ENCODE measurements at regions not wholly inside any gene's neighbourhood (a gene's known extent, or its start where the extent isn't known, plus 50 kb on each side); places are given as distances from the start of the nearest gene placed in this dataset.
A peak's percentile ranks its signal among the peaks of the same experiment; 100 is the strongest.

DNA sequence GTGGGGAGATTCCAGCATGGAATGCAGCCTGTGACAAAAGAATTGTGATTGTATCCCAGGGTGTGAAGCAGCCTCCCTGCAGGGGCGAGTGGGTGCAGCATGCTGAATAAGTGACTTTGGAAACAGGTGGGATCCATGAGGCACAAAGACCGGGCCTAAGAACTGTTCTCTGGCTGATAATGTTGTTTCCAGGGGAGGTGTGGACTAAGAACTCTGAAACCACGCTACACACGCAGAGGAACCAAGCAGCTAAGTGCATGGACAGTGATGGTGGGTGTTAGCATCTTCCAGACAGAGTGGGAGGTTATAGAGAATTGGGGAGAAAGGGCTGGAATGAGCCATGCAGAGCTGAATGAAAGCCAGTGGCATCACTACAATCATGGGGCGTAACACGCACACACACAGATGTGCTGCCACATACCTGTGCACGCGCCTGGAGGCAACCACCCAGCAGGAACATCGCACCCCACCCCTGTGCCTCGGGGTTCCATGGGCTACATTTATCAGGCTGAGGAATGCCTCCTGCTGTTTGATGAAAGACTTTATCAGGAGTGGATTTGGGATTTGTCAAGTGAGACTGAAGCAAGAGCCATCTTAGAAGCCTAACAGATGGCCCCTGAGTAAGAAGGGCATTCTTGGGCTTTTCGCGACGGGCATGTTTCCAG is 424.5 kb upstream of the SALL3 start:
- intact Hi-C loops (cut with DNase I; ENCODE audit: low total_unique reads): no loop called here
- WGBS, 2 donors: 82 to 87% methylated on average over 13 of the region's 13 CpGs
- TF ChIP-seq POLR2A (IDR thresholded peaks at IDR 0.05): no peak
- TF ChIP-seq, protein P1, sequence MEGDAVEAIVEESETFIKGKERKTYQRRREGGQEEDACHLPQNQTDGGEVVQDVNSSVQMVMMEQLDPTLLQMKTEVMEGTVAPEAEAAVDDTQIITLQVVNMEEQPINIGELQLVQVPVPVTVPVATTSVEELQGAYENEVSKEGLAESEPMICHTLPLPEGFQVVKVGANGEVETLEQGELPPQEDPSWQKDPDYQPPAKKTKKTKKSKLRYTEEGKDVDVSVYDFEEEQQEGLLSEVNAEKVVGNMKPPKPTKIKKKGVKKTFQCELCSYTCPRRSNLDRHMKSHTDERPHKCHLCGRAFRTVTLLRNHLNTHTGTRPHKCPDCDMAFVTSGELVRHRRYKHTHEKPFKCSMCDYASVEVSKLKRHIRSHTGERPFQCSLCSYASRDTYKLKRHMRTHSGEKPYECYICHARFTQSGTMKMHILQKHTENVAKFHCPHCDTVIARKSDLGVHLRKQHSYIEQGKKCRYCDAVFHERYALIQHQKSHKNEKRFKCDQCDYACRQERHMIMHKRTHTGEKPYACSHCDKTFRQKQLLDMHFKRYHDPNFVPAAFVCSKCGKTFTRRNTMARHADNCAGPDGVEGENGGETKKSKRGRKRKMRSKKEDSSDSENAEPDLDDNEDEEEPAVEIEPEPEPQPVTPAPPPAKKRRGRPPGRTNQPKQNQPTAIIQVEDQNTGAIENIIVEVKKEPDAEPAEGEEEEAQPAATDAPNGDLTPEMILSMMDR (IDR thresholded peaks at IDR 0.05): no peak
- Histone ChIP-seq H3K36me3 (ENCODE audit: low read depth, missing control alignments) (no peaks in the 10 kb centered on the region), H3K9me3 (no peaks in the 10 kb centered on the region), H3K4me3 (no peak overlapping the region), H3K4me1 (no peaks in the 10 kb centered on the region), H3K27ac (no peak overlapping the region), H3K27me3 (no peaks in the 10 kb centered on the region)
- DNase-seq: no peak

DNA sequence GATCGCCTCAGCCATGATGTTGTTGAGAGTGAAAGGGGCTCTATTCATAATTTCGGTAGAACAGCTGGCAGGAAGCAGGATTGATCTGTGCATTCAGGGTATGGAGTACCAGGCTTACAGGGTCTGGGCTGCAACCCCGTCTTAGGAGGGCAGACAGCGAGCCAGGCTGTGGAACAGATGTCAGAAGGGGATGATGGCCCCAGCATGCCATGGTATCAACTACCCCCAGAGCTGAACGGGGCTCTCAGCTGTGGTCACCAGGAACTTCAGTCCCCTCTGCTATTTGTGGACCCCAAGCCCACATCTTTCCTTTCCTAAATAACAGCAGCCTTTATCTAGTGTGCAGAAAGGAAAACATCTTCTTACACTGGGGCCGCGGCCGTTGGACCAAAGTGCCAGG is 422.2 kb upstream of the SALL3 start:
- no peaks in the 10 kb centered on the region for H3K36me3 ChIP-seq (ENCODE audit: low read depth, missing control alignments)
- TF ChIP-seq, protein P1 (IDR thresholded peaks at IDR 0.05): no peak
- TF ChIP-seq POLR2A (IDR thresholded peaks at IDR 0.05): no peak
- intact Hi-C loops (cut with DNase I; ENCODE audit: low total_unique reads): no loop called here
- H3K4me1 ChIP-seq: no peaks in the 10 kb centered on the region
- H3K9me3 ChIP-seq: no peaks in the 10 kb centered on the region
- H3K27ac ChIP-seq: no peak overlapping the region
- H3K4me3 ChIP-seq: no peak overlapping the region
- WGBS, 2 donors: 89 to 93% methylated on average over 5 to 8 of the region's 8 CpGs
- no peak for DNase-seq
- no peaks in the 10 kb centered on the region for H3K27me3 ChIP-seq

DNA sequence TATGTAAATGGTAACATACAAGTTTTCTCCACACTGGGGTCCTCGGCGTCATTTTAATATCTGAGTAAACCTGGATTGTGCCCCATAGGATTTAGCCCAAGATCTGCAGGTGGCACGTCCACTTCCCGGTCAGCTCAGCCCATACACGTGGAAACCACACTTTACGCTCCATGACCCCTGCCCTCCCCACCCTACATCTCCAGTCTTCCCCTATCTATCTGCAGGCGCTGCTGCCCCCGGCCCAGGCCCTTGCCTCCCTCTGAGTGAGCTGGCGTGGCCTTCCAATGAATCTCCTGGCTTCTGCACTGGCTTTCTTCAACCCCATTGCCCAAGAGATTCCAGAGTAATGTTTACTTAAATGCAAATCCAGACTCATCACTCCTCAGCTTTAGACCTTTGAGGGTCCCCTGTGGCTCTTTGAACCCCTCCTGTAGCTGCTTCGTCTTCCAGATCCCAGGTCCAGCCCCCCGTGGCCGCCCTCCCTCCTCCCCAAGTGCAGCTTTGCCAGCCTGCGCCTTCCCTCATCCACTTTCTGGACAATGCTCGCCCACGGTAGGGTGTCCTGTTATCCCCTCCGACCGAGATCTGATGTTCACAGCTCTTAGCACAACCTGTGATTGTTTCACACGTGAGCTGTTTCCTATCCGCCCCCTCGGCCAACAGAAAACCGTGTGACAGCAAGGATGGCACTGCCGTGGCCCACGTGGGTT is 421.4 kb upstream of the SALL3 start:
- TF ChIP-seq, protein P1 (IDR thresholded peaks at IDR 0.05): no peak
- no peak for TF ChIP-seq POLR2A (IDR thresholded peaks at IDR 0.05)
- Histone ChIP-seq H3K9me3 (no peaks in the 10 kb centered on the region), H3K27ac (no peak overlapping the region), H3K4me1 (no peaks in the 10 kb centered on the region), H3K36me3 (ENCODE audit: low read depth, missing control alignments) (no peaks in the 10 kb centered on the region), H3K4me3 (no peak overlapping the region), H3K27me3 (no peaks in the 10 kb centered on the region)
- DNase-seq: no peak
- WGBS, 2 donors: 79 to 84% methylated on average over 23 of the region's 23 CpGs
- intact Hi-C loops (cut with DNase I; ENCODE audit: low total_unique reads): no loop called here

DNA sequence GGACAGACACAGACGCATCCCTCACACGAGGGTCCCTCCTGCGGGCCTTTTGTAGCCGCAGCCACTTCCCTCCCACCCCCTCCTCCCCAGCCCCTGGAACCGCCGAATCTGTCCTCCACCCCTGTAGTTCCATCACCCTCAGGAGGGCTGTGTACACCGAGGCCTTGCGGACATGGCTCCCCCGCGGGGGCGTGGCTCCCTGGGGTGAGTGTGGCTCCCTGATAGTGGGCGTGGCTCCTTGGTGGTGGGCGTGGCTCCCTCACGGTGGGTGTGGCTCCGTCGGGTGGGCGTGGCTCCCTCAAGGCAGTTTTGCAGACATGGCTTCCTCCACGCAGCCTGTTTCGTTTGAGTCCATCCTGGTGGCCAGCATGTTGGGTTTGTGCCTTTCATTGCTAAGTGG is 420.7 kb upstream of the SALL3 start:
- Histone ChIP-seq H3K27ac (no peak overlapping the region), H3K9me3 (no peaks in the 10 kb centered on the region), H3K27me3 (no peaks in the 10 kb centered on the region), H3K4me3 (no peak overlapping the region), H3K36me3 (ENCODE audit: low read depth, missing control alignments) (no peaks in the 10 kb centered on the region), H3K4me1 (no peaks in the 10 kb centered on the region)
- WGBS, 2 donors: 59 to 64% methylated on average over 10 to 17 of the region's 19 CpGs
- intact Hi-C loops (cut with DNase I; ENCODE audit: low total_unique reads): no loop called here
- no peak for TF ChIP-seq POLR2A (IDR thresholded peaks at IDR 0.05)
- TF ChIP-seq, protein P1 (IDR thresholded peaks at IDR 0.05): no peak
- DNase-seq: peak; percentile 58

DNA sequence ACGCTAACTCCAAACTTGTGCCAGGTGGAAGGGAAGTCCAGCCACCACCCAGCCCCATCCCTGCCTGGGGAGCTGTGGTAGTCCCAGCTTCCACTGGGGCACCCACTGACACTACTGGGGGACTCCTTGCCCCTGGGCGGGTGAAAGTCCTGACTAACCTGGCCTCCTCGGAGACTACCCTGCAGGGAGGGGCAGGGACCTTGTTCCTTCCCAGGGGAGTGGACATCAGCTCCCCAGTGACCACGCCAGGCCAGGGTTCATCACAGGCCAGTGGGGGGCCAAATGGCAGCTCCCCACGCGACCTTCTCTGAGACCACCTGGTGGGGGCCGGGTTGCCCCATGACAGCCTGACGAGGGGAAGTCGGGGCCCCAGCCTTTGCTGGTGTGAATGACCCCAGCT is 420.0 kb upstream of the SALL3 start:
- Histone ChIP-seq H3K9me3 (no peaks in the 10 kb centered on the region), H3K27me3 (no peaks in the 10 kb centered on the region), H3K4me1 (no peaks in the 10 kb centered on the region), H3K4me3 (no peak overlapping the region), H3K36me3 (ENCODE audit: low read depth, missing control alignments) (no peaks in the 10 kb centered on the region), H3K27ac (no peak overlapping the region)
- DNase-seq: no peak
- intact Hi-C loops (cut with DNase I; ENCODE audit: low total_unique reads): no loop called here
- no peak for TF ChIP-seq POLR2A (IDR thresholded peaks at IDR 0.05)
- TF ChIP-seq, protein P1 (IDR thresholded peaks at IDR 0.05): no peak
- 80 to 92% methylated on average over 6 to 9 of the region's 9 CpGs for WGBS, 2 donors
